Colonic mucosa (tissue), 4 donors: ENCODE measurements at regions not wholly inside any gene's neighbourhood (a gene's known extent, or its start where the extent isn't known, plus 50 kb on each side); places are given as distances from the start of the nearest gene placed in this dataset.

ENCODE experiments used
- DNase-seq: peaks from one replicate; pipeline ENCODE4 v3.0.0-alpha.2; 2020
- H3K27ac ChIP-seq: fragments of 200-600 bp; one replicate; pipeline ENCODE4 v1.8.0; 2021
- H3K27me3 ChIP-seq: fragments of 200-600 bp; one replicate; pipeline ENCODE4 v1.8.0; 2021
- H3K36me3 ChIP-seq: fragments of 200-600 bp; one replicate; pipeline ENCODE4 v1.8.0; 2021
- H3K4me1 ChIP-seq: fragments of 200-600 bp; one replicate; pipeline ENCODE4 v1.8.0; 2021; ENCODE audit warnings: mild to moderate bottlenecking
- H3K4me3 ChIP-seq: fragments of 200-600 bp; one replicate; pipeline ENCODE4 v1.8.0; 2021
- H3K9ac ChIP-seq, 2 donors: one replicate each; pipeline ENCODE4 v1.7.0; 2013; ENCODE audit warnings: control low read depth in 2 of 2, low read depth in 2 of 2, low read length in 2 of 2
- H3K9me3 ChIP-seq: fragments of 200-600 bp; one replicate; pipeline ENCODE4 v1.8.0; 2021
- intact Hi-C: fragments of 100-400 bp; cut with DNase I; formaldehyde crosslinking; loops from one replicate; pipeline ENCODE4 v1.14.1; 2022
- TF ChIP-seq, protein P1 (sequence below): fragments of 200-600 bp; IDR thresholded peaks from one replicate; pipeline ENCODE4 v1.8.0; 2022; ENCODE audit warnings: antibody characterized with exemption, mild to moderate bottlenecking
- donor health status: healthy.
- donor health status: DM: no; HTN: no; CAD: no.
- donor health status: DM: no; HTN: no; CAD: no.

DNA sequence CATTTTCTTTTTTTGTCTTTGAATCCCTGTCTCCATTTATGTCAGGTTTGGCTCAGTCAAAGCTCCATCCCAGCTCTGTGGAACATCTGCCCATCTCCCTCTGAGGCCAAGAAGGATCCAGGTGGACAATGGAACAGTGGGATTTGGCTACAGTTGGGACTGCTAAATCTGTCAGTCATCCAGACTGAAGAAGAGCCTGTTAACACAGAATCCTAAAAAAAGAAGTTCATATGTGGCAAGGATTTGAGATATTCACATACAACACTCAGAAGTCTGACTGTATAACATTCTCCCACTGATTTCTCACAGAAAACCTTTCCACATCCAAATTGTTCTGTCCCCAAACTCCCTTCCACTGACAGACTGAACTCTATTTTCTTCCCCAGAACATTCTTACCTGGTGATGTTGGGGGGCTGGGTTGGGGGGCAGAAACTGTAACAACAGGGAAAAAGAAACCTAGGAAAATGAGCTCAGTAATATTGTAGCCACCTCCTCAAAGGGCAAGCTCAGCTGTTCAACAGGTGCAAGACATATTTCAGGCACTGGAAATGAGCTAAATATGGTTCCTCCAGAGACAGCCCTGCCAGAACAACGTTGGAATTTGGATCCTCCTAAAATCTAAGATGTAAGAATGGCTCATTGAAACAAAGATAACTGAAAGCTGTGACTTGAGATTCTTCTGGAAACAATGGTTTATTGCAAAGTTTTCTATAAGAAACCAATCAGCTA lies 301.5 kb upstream of the CDH5 start:
- Histone ChIP-seq H3K27me3 (no peaks in the 10 kb centered on the region), H3K9ac (no peak overlapping the region), H3K4me3 (no peak overlapping the region), H3K9me3 (no peaks in the 10 kb centered on the region), H3K27ac (no peak overlapping the region), H3K36me3 (no peaks in the 10 kb centered on the region), H3K4me1 (no peaks in the 10 kb centered on the region)
- no peak for DNase-seq
- intact Hi-C loops = no loop called here
- TF ChIP-seq, protein P1, sequence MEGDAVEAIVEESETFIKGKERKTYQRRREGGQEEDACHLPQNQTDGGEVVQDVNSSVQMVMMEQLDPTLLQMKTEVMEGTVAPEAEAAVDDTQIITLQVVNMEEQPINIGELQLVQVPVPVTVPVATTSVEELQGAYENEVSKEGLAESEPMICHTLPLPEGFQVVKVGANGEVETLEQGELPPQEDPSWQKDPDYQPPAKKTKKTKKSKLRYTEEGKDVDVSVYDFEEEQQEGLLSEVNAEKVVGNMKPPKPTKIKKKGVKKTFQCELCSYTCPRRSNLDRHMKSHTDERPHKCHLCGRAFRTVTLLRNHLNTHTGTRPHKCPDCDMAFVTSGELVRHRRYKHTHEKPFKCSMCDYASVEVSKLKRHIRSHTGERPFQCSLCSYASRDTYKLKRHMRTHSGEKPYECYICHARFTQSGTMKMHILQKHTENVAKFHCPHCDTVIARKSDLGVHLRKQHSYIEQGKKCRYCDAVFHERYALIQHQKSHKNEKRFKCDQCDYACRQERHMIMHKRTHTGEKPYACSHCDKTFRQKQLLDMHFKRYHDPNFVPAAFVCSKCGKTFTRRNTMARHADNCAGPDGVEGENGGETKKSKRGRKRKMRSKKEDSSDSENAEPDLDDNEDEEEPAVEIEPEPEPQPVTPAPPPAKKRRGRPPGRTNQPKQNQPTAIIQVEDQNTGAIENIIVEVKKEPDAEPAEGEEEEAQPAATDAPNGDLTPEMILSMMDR = no peak

DNA sequence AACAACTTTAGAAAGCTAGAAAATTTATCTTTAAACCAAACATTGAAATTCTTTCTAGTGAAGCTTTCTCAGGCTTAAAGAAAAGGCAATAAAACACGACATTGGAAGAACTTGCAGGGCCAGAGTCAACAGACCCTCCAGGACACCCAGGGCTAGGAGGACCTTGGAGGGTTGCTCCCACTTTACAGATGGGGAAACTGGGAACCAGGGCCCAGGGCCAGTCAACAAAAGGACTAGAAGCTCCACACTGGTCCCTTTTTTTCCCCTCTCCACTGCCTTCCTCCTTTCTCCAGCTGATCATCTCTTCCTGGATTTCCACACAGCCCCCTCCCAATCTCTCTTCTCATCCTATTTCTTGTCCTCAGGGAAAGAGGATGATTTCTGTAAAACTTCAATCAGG lies 307.7 kb upstream of the CDH5 start:
- TF ChIP-seq, protein P1 = no peak
- Histone ChIP-seq H3K4me3 (no peak overlapping the region), H3K4me1 (no peaks in the 10 kb centered on the region), H3K9ac (no peak overlapping the region), H3K27ac (no peak overlapping the region), H3K27me3 (no peaks in the 10 kb centered on the region), H3K36me3 (no peaks in the 10 kb centered on the region), H3K9me3 (no peaks in the 10 kb centered on the region)
- intact Hi-C loops = no loop called here
- no peak for DNase-seq

DNA sequence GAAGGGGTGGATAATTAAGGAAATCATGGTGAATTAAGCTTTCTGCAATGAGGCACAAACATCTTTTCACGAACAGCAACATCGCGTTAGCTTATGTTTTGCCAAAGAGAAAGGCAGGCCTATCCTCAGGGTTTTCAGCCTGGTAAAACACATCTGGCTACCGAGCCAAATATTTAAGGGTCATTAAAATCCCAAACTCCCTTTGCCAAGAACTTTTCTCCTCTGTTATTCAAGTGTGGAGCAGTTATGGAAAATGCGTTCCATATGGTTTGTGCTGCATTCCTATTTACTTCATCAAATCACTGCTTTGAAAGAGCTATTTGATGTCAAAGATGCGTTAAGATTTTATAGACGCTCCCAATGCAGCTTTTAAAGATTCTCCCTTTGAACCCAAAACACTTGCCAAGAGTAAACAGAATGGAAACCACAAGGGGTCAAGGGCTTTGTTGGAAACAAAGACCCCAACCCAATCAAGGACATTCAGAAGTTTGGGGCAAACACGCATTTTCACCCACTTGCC lies 308.3 kb upstream of the CDH5 start:
- Histone ChIP-seq H3K36me3 (no peaks in the 10 kb centered on the region), H3K4me3 (no peak overlapping the region), H3K27me3 (no peaks in the 10 kb centered on the region), H3K9ac (no peak overlapping the region), H3K27ac (no peak overlapping the region), H3K9me3 (no peaks in the 10 kb centered on the region), H3K4me1 (no peaks in the 10 kb centered on the region)
- no peak for DNase-seq
- intact Hi-C loops = no loop called here
- TF ChIP-seq, protein P1 = no peak

DNA sequence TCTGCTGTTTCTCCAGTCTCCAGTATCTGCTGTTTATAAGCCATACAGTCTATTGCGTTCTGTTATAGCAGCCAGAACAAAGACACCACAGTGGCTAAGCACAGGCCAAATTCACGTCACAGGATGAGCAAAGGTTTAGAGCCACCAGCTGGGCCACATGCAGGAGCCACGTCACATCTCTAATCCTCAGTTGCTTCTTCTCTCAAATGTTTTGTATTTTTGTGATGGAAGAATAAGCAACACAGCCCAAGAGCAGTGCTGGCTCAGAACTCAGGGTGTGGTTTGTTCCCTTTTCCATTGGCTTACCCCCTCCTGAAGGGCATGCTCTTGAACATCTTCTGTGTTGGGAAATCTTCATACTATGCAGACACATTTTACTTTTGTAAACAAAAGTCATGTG lies 309.4 kb upstream of the CDH5 start:
- DNase-seq = peak; percentile 33
- TF ChIP-seq, protein P1 = no peak
- H3K36me3 ChIP-seq = no peaks in the 10 kb centered on the region
- no peak overlapping the region for H3K9ac ChIP-seq
- H3K9me3 ChIP-seq = no peaks in the 10 kb centered on the region
- intact Hi-C loops = no loop called here
- H3K4me3 ChIP-seq = no peak overlapping the region
- no peak overlapping the region for H3K27ac ChIP-seq
- H3K4me1 ChIP-seq = no peaks in the 10 kb centered on the region
- no peaks in the 10 kb centered on the region for H3K27me3 ChIP-seq

DNA sequence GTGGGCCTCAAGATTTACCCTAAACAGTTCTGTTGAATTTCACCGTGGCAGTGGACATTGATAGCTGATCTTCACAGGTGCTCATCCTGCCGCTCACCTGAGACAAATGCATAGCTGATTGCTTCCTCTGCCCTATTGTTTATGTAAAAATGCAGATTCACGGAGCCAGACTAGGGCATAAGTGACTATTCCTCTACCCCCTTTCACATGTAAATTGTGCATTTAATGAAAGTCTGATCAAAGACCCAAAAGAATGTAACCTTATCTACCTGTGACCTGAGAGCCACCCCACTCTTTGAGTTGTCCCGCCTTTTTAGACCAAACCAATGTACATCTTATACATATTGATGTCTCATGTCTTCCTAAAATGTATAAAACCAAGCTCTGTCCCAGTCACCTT lies 312.4 kb upstream of the CDH5 start:
- no peak for DNase-seq
- TF ChIP-seq, protein P1 = no peak
- Histone ChIP-seq H3K4me1 (no peaks in the 10 kb centered on the region), H3K4me3 (no peak overlapping the region), H3K9ac (no peak overlapping the region), H3K27me3 (no peaks in the 10 kb centered on the region), H3K9me3 (no peaks in the 10 kb centered on the region), H3K36me3 (no peaks in the 10 kb centered on the region), H3K27ac (no peak overlapping the region)
- intact Hi-C loops = no loop called here
